ENCODE measurements at regions not wholly inside any gene's neighbourhood (a gene's known extent, or its start where the extent isn't known, plus 50 kb on each side); places are given as distances from the start of the nearest gene placed in this dataset.

DNA sequence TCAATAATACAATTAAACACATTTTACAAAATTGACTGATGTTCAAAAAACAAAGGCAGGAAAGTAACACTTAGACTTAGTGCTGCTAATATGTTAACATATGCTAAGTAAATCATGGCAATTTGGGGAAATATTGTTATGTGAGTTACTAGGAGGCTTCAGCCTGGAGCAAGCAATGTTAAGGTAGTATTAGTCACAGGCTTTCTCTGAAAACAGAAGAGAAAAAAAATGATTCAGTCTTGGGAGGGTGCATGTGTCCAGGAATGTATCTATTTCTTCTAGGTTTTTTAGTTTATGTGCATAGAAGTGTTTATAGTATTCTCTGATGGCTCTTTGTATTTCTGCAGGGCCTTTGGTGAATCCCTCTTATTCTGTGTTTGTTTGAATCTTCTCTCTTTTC, 345.8 kb upstream of the TFPI start:
- TF ChIP-seq CTCF (IDR thresholded peaks at IDR 0.05) (no peak), POLR2AphosphoS5 (IDR thresholded peaks at IDR 0.05) (no peak)
